ENCODE measurements at regions not wholly inside any gene's neighbourhood (a gene's known extent, or its start where the extent isn't known, plus 50 kb on each side); places are given as distances from the start of the nearest gene placed in this dataset.

GRCh38 chr2:136645236-136645828, 120.0 kb upstream of the THSD7B start:
- no peak for TF ChIP-seq CTCF (conservative IDR thresholded peaks at IDR 0.05 in 1 of 2, IDR thresholded peaks at IDR 0.05 in 1 of 2; ENCODE audit: extremely low read depth in 1 of 2, insufficient read depth in 1 of 2, low read depth in 1 of 2, low read length in 2 of 2)
- TF ChIP-seq EZH2 (IDR thresholded peaks at IDR 0.05; ENCODE audit: borderline replicate concordance, low read length) = no peak

Measured in mammary epithelial cell (primary cell).